HEK293T (cell line): ENCODE measurements at regions not wholly inside any gene's neighbourhood (a gene's known extent, or its start where the extent isn't known, plus 50 kb on each side); places are given as distances from the start of the nearest gene placed in this dataset.

ENCODE experiments used
- BHLHE40 ChIP-seq: fragments of 450-650 bp; IDR thresholded peaks from 2 replicates; pipeline ENCODE4 v1.6.1; 2016; ENCODE audit warnings: mild to moderate bottlenecking, moderate library complexity, borderline replicate concordance
- FOXK2 ChIP-seq: fragments of 450-650 bp; IDR thresholded peaks from 2 replicates; pipeline ENCODE4 v1.6.1; 2016; ENCODE audit warnings: mild to moderate bottlenecking
- FOXM1 ChIP-seq: fragments of 450-650 bp; IDR thresholded peaks from 2 replicates; pipeline ENCODE4 v1.6.1; 2017; ENCODE audit warnings: mild to moderate bottlenecking, borderline replicate concordance
- LEF1 ChIP-seq: fragments of 450-650 bp; IDR thresholded peaks from 2 replicates; pipeline ENCODE4 v1.6.1; 2017; ENCODE audit warnings: mild to moderate bottlenecking, borderline replicate concordance
- SP1 ChIP-seq: fragments of 450-650 bp; IDR thresholded peaks from 2 replicates; pipeline ENCODE4 v1.6.1; 2017
- TARDBP ChIP-seq: fragments of 450-650 bp; IDR thresholded peaks from 2 replicates; pipeline ENCODE4 v1.6.1; 2016
- TF ChIP-seq, protein P1 (sequence below): fragments of 450-650 bp; IDR thresholded peaks from 2 replicates; pipeline ENCODE4 v1.6.1; 2016

DNA sequence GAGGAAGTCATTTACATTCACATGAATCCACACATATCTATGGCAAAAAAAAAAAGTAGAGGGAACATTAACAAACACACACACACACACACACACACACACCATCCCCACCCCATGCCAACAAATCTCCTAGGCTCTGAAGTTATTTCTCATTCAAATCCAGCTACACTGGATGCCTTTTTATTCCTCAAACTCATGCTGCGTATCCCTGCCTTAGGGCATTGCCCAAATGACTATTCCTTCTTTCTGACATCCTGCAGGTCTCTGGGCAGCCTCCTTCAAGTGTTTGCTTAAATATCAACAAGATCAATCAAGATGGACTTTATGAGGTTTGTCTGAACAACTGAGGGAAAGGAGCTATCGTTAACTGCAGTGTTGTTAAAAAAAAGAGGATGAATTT is 106.5 kb upstream of the FAM9A start:
- TF ChIP-seq FOXK2 (no peak), BHLHE40 (no peak), SP1 (no peak), TARDBP (no peak), FOXM1 (no peak), LEF1 (no peak)
- TF ChIP-seq, protein P1, sequence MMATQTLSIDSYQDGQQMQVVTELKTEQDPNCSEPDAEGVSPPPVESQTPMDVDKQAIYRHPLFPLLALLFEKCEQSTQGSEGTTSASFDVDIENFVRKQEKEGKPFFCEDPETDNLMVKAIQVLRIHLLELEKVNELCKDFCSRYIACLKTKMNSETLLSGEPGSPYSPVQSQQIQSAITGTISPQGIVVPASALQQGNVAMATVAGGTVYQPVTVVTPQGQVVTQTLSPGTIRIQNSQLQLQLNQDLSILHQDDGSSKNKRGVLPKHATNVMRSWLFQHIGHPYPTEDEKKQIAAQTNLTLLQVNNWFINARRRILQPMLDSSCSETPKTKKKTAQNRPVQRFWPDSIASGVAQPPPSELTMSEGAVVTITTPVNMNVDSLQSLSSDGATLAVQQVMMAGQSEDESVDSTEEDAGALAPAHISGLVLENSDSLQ, result no peak
